Suprapubic skin (tissue), 4 donors: ENCODE measurements at regions not wholly inside any gene's neighbourhood (a gene's known extent, or its start where the extent isn't known, plus 50 kb on each side); places are given as distances from the start of the nearest gene placed in this dataset.

Source experiments
- DNase-seq, 2 donors: peaks; one replicate each; pipeline ENCODE4 v3.0.0-alpha.2; 2019; ENCODE audit warnings: low spot score in 2 of 2
- H3K27ac ChIP-seq: fragments of 200-600 bp; sonication (generic); one replicate; pipeline ENCODE4 v1.5.1; 2019
- H3K27me3 ChIP-seq: fragments of 200-600 bp; sonication (generic); one replicate; pipeline ENCODE4 v1.5.1; 2019
- H3K36me3 ChIP-seq: fragments of 200-600 bp; sonication (generic); one replicate; pipeline ENCODE4 v1.5.1; 2019
- H3K4me1 ChIP-seq: fragments of 200-600 bp; sonication (generic); one replicate; pipeline ENCODE4 v1.5.1; 2019
- H3K4me3 ChIP-seq: fragments of 200-600 bp; sonication (generic); one replicate; pipeline ENCODE4 v1.5.1; 2019; ENCODE audit warnings: mild to moderate bottlenecking
- H3K9me3 ChIP-seq: fragments of 200-600 bp; sonication (generic); one replicate; pipeline ENCODE4 v1.5.1; 2019
- EP300 ChIP-seq: sonication (generic); formaldehyde crosslinking; IDR thresholded peaks from one replicate; pipeline ENCODE4 v1.6.1; 2017; ENCODE audit warnings: antibody characterized with exemption
- POLR2A ChIP-seq, 2 donors: fragments of 450-650 bp; IDR thresholded peaks; one replicate each; pipeline ENCODE4 v1.6.1; 2017; ENCODE audit warnings: antibody characterized with exemption in 2 of 2, mild to moderate bottlenecking in 2 of 2, moderate library complexity in 2 of 2
- POLR2AphosphoS5 ChIP-seq, 3 donors: sonication (generic); formaldehyde crosslinking; IDR thresholded peaks; one replicate each; pipeline ENCODE4 v1.6.1; 2017; ENCODE audit warnings: antibody characterized with exemption in 3 of 3
- WGBS: methylation state at CpG from one replicate; pipeline ENCODE4 v1.1.5; 2018; 5-methylcytosine and 5-hydroxymethylcytosine counted together
- TF ChIP-seq, protein P1 (sequence below), 2 donors: fragments of 200-600 bp in 1 of 2; fragments of 450-650 bp in 1 of 2; sonication (generic) in 1 of 2; IDR thresholded peaks; one replicate each; pipeline ENCODE4 v1.5.1; 2016 to 2019; ENCODE audit warnings: antibody characterized with exemption in 2 of 2, mild to moderate bottlenecking in 1 of 2, moderate library complexity in 1 of 2

DNA sequence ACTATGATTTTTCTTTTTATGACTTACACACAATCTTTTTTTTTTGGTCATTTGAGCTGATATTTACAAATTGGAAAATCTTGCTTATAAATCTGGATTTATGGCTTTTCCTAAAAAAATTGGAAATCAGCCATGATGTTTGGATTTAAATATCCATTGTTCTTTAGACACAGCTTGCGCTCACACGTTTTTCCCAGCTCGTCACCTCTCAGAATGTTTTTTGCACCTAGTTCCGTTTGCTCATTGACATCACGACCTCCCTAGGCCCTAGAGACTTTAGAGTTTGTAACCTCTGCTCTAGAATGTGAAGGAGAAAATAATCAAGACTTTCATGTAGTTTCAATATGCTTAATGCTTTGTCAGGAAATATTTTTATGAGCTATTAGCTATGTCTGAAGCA, 930.5 kb downstream of the TLE4 start:
- 64% methylated on average over 5 of the region's 5 CpGs for WGBS
- TF ChIP-seq POLR2A (IDR thresholded peaks at IDR 0.05) (no peak), EP300 (no peak), POLR2AphosphoS5 (IDR thresholded peaks at IDR 0.05) (no peak)
- TF ChIP-seq, protein P1, sequence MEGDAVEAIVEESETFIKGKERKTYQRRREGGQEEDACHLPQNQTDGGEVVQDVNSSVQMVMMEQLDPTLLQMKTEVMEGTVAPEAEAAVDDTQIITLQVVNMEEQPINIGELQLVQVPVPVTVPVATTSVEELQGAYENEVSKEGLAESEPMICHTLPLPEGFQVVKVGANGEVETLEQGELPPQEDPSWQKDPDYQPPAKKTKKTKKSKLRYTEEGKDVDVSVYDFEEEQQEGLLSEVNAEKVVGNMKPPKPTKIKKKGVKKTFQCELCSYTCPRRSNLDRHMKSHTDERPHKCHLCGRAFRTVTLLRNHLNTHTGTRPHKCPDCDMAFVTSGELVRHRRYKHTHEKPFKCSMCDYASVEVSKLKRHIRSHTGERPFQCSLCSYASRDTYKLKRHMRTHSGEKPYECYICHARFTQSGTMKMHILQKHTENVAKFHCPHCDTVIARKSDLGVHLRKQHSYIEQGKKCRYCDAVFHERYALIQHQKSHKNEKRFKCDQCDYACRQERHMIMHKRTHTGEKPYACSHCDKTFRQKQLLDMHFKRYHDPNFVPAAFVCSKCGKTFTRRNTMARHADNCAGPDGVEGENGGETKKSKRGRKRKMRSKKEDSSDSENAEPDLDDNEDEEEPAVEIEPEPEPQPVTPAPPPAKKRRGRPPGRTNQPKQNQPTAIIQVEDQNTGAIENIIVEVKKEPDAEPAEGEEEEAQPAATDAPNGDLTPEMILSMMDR (IDR thresholded peaks at IDR 0.05): no peak
- H3K27ac ChIP-seq: no peak overlapping the region

DNA sequence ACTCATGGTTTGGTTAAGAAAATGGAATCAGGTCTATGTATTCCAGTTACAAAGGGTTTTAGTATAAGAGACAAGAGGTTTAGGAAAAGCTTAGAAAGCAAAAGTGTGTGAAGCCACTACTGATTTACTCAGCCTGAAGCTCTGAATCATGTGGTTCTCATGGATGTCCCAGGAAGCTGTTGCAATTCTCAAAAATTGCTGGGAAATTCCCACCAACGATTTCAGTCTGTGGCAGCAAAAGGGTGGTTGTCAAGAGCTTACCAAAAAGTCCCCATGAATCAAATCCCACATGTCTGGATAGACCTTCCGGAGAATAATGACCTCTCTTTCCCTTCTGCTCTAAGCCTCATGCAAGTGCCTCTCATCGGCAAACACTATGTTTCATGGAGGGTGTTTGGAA, 929.9 kb downstream of the TLE4 start:
- Histone ChIP-seq H3K27me3 (no peaks in the 10 kb centered on the region), H3K27ac (no peak overlapping the region), H3K4me1 (peaks cover 7% of the 10 kb centered on the region), H3K36me3 (no peaks in the 10 kb centered on the region), H3K4me3 (no peak overlapping the region), H3K9me3 (no peaks in the 10 kb centered on the region)
- WGBS: 42% methylated on average over 3 of the region's 3 CpGs
- TF ChIP-seq POLR2A (IDR thresholded peaks at IDR 0.05) (no peak), POLR2AphosphoS5 (IDR thresholded peaks at IDR 0.05) (no peak), EP300 (no peak)
- TF ChIP-seq, protein P1 (IDR thresholded peaks at IDR 0.05): no peak
- DNase-seq: no peak

More for the DNA sequence above, 930.5 kb downstream of the TLE4 start:
- H3K36me3 ChIP-seq: no peaks in the 10 kb centered on the region
- H3K4me3 ChIP-seq: no peak overlapping the region
- DNase-seq: no peak
- peaks cover 7% of the 10 kb centered on the region for H3K4me1 ChIP-seq
- no peaks in the 10 kb centered on the region for H3K9me3 ChIP-seq
- H3K27me3 ChIP-seq: no peaks in the 10 kb centered on the region

DNA sequence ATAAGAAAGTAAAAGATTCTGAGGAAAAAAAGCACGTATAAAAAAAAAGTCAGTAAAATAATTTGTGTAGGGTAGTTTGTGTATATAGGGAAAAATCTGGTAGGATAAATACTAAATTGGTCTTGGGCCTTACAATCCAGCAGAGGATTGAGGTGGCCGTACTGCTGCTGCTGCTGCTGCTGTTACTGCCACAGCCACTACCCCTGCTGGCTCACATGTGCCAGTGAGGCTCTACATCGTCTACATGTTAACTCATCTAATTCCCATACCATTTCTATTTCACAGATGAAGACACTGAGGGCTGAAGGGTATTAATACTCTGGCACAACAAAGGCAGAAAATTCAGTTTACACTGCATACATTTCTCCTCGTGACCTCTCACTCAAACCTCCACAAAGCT, 928.5 kb downstream of the TLE4 start:
- WGBS: 88% methylated on average over 4 of the region's 4 CpGs
- H3K9me3 ChIP-seq: no peaks in the 10 kb centered on the region
- DNase-seq: no peak
- H3K4me1 ChIP-seq: peaks cover 7% of the 10 kb centered on the region
- no peaks in the 10 kb centered on the region for H3K36me3 ChIP-seq
- no peaks in the 10 kb centered on the region for H3K27me3 ChIP-seq
- no peak overlapping the region for H3K27ac ChIP-seq
- H3K4me3 ChIP-seq: no peak overlapping the region
- TF ChIP-seq, protein P1 (IDR thresholded peaks at IDR 0.05): no peak
- TF ChIP-seq POLR2AphosphoS5 (IDR thresholded peaks at IDR 0.05): no peak
- TF ChIP-seq POLR2A (IDR thresholded peaks at IDR 0.05): no peak
- TF ChIP-seq EP300: no peak

DNA sequence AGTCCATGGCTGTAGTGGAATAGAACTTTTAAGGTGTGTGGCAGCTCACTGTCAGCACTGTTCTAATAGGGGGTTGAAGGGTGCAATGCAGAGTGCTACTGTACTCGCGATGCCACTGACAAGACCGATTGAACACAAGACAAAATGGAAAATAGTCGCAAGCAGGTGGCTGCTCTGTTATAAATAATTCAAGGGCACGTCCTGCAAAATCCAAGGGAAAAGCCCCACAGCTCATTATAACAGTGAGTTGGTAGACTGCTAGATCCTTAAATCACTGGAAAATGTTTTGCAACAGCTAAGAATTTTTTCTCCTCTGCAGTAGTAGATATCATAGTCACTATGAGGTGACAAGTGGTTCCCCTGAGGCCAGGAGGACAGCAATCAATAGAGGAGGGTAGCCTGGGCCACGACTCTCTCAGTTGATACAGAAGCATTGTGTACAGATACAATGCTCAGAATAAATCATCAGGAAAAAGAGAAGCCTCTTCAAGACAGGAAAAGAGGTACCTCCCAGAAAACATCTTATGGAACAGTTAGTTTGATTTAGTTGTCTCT, 926.3 kb downstream of the TLE4 start:
- Histone ChIP-seq H3K4me3 (no peak overlapping the region), H3K4me1 (no peaks in the 10 kb centered on the region), H3K27ac (no peak overlapping the region), H3K36me3 (no peaks in the 10 kb centered on the region), H3K9me3 (no peaks in the 10 kb centered on the region), H3K27me3 (no peaks in the 10 kb centered on the region)
- WGBS: 83% methylated on average over 6 of the region's 6 CpGs
- no peak for TF ChIP-seq POLR2A (IDR thresholded peaks at IDR 0.05)
- no peak for TF ChIP-seq EP300
- no peak for TF ChIP-seq POLR2AphosphoS5 (IDR thresholded peaks at IDR 0.05)
- TF ChIP-seq, protein P1 (IDR thresholded peaks at IDR 0.05): no peak
- DNase-seq: no peak

DNA sequence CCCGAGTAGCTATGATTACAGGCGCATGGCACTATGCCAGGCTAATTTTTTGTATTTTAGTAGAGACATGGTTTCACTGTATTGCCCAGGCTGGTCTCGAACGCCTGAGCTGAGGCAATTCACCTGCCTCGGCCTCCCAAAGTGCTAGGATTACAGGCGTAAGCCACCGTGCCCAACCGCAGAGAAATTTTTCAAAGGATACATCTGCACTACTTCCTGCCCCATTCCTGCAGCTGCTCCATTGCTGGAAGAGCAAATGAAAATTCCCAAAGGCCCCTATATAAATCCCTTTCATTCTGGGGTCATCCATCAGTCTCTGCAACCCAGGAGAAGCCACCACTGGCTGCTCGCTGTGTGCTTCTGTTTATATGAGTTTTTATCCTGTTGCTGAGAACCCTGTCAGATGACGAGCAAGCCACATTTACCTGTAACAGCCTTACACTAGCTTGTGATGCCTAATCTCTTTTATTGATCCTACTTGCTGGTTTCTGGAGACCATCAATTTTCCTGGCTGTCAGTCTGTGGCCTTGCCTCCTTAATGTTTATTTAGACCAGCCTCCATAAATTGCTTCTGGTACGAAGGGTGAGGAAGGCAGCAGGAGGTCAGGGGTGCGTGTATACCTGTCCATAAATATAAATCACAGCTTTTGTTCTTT, 925.3 kb downstream of the TLE4 start:
- no peaks in the 10 kb centered on the region for H3K27me3 ChIP-seq
- no peaks in the 10 kb centered on the region for H3K4me1 ChIP-seq
- no peak overlapping the region for H3K27ac ChIP-seq
- WGBS: 76% methylated on average over 12 of the region's 12 CpGs
- no peaks in the 10 kb centered on the region for H3K9me3 ChIP-seq
- TF ChIP-seq EP300 (no peak), POLR2AphosphoS5 (IDR thresholded peaks at IDR 0.05) (no peak), POLR2A (IDR thresholded peaks at IDR 0.05) (no peak)
- TF ChIP-seq, protein P1 (IDR thresholded peaks at IDR 0.05): no peak
- no peak for DNase-seq
- H3K4me3 ChIP-seq: no peak overlapping the region
- no peaks in the 10 kb centered on the region for H3K36me3 ChIP-seq
